ENCODE measurements at regions not wholly inside any gene's neighbourhood (a gene's known extent, or its start where the extent isn't known, plus 50 kb on each side); places are given as distances from the start of the nearest gene placed in this dataset.

- DNase-seq (ENCODE audit: low spot score) = no peak
- H3K4me3 ChIP-seq (ENCODE audit: low read depth in 1 of 3, low read length in 3 of 3) = no peak overlapping the region
These were observed 704.5 kb upstream of the ADGRL4 start for GRCh38 chr1:79711001-79711431.

More at GRCh38 chr1:79711001-79711431, 704.5 kb upstream of the ADGRL4 start:
- Histone ChIP-seq H3K9me3 (ENCODE audit: control insufficient read depth in 4 of 4, low read length in 3 of 4) (no peaks in the 10 kb centered on the region), H3K27me3 (ENCODE audit: control insufficient read depth in 4 of 4, insufficient read depth in 4 of 4, low read length in 3 of 4) (no peaks in the 10 kb centered on the region), H3K36me3 (ENCODE audit: control insufficient read depth in 4 of 4, insufficient read depth in 3 of 4, low read depth in 1 of 4, low read length in 3 of 4) (no peaks in the 10 kb centered on the region), H3K9ac (ENCODE audit: low read depth in 1 of 2, low read length in 2 of 2) (no peak overlapping the region), H3K27ac (ENCODE audit: low read depth in 1 of 2, low read length in 2 of 2) (no peak overlapping the region), H3K4me1 (ENCODE audit: control insufficient read depth in 4 of 4, insufficient read depth in 4 of 4, low read length in 3 of 4) (no peaks in the 10 kb centered on the region)
- 72% methylated on average over 3 of the region's 3 CpGs for WGBS
- TF ChIP-seq HNF4A (conservative IDR thresholded peaks at IDR 0.05) = no peak
- TF ChIP-seq, protein P1, sequence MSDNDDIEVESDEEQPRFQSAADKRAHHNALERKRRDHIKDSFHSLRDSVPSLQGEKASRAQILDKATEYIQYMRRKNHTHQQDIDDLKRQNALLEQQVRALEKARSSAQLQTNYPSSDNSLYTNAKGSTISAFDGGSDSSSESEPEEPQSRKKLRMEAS (IDR thresholded peaks at IDR 0.05) = no peak
- no peak for TF ChIP-seq TAF1 (conservative IDR thresholded peaks at IDR 0.05)
- TF ChIP-seq ZBTB33 (IDR thresholded peaks at IDR 0.05) = no peak
- no peak for TF ChIP-seq JUND (IDR thresholded peaks at IDR 0.05)
- no peak for TF ChIP-seq FOXA1 (IDR thresholded peaks at IDR 0.05)
- TF ChIP-seq HNF4G (IDR thresholded peaks at IDR 0.05) = no peak
- TF ChIP-seq GABPA (IDR thresholded peaks at IDR 0.05 in 1 of 2, conservative IDR thresholded peaks at IDR 0.05 in 1 of 2) = no peak
- TF ChIP-seq EGR1 (IDR thresholded peaks at IDR 0.05; ENCODE audit: low read depth in 2 of 2) = no peak
- TF ChIP-seq FOXA2 (IDR thresholded peaks at IDR 0.05) = no peak
- no peak for TF ChIP-seq RAD21 (IDR thresholded peaks at IDR 0.05)
- TF ChIP-seq, protein P2, sequence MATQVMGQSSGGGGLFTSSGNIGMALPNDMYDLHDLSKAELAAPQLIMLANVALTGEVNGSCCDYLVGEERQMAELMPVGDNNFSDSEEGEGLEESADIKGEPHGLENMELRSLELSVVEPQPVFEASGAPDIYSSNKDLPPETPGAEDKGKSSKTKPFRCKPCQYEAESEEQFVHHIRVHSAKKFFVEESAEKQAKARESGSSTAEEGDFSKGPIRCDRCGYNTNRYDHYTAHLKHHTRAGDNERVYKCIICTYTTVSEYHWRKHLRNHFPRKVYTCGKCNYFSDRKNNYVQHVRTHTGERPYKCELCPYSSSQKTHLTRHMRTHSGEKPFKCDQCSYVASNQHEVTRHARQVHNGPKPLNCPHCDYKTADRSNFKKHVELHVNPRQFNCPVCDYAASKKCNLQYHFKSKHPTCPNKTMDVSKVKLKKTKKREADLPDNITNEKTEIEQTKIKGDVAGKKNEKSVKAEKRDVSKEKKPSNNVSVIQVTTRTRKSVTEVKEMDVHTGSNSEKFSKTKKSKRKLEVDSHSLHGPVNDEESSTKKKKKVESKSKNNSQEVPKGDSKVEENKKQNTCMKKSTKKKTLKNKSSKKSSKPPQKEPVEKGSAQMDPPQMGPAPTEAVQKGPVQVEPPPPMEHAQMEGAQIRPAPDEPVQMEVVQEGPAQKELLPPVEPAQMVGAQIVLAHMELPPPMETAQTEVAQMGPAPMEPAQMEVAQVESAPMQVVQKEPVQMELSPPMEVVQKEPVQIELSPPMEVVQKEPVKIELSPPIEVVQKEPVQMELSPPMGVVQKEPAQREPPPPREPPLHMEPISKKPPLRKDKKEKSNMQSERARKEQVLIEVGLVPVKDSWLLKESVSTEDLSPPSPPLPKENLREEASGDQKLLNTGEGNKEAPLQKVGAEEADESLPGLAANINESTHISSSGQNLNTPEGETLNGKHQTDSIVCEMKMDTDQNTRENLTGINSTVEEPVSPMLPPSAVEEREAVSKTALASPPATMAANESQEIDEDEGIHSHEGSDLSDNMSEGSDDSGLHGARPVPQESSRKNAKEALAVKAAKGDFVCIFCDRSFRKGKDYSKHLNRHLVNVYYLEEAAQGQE (IDR thresholded peaks at IDR 0.05) = no peak
- no peak for TF ChIP-seq CTCF (IDR thresholded peaks at IDR 0.05; ENCODE audit: low read depth, low read length, missing input control)
- TF ChIP-seq NR2F2 (IDR thresholded peaks at IDR 0.05) = no peak
- TF ChIP-seq YY1 (IDR thresholded peaks at IDR 0.05) = no peak
- no peak for TF ChIP-seq SP1 (IDR thresholded peaks at IDR 0.05)

Measured in liver (tissue), 8 donors.